ENCODE measurements at regions not wholly inside any gene's neighbourhood (a gene's known extent, or its start where the extent isn't known, plus 50 kb on each side); places are given as distances from the start of the nearest gene placed in this dataset.

GRCh38 chr3:67860429-67860828, 206.0 kb upstream of the SUCLG2 start:
- no peak for DNase-seq

GRCh38 chr3:67858492-67858891, 204.1 kb upstream of the SUCLG2 start:
- no peak for DNase-seq

DNA sequence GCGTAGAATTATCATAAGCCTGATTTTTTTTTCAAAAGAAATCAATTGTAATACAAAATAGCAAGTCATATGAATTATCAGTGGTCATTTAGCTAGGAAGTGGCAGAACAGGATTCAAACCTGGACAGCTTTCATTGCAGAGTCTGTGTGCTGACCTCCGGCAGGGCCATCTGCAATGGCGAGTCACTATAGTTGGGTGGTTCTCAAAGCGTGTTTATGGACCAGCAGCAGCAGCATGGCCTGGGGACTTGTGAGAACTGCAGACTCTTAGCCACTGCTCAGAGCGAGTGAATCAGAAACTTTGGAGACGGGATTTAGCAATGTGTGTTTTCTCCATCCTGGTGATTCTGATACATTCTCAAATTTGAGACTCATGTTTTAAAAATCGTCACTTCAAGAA, 202.3 kb upstream of the SUCLG2 start:
- no peak for DNase-seq

DNA sequence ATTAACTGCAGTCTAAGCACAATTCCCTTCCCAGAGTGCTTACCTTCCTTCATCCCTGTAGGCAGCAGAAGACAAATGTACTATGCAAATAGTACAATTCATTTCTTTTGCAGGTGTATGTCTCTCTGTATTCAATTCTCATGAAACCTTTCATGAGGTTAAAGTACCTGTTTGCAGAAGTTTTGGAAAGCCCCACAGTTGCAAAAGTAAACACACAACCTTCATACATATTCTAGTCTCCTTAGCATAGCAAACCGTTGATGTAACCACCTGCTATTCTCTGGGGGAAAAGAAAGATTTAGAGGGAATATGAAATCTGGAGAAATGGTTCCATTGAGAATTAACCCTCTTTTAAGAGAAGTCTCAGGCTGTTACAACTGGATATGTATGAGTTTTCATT, 200.3 kb upstream of the SUCLG2 start:
- DNase-seq, result no peak

DNA sequence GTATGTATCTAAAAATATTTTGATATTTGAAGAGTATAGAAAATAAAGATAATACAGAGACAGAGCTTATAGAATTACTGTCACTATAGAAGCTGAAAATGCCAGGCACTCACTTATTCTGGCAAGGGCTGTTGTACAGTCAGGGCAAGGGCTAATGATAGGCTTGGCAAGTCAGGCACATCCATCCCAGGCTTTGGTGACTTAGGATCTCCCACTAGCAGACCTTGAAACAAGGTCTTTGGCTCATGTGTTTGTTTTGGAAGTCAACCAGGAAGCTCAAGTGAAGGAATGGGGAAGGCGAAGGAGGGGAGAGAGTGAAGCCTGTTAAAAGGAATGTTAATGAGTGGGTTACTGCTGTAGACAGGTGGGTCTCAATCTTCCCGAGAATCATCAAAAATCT, 199.1 kb upstream of the SUCLG2 start:
- no peak for DNase-seq

DNA sequence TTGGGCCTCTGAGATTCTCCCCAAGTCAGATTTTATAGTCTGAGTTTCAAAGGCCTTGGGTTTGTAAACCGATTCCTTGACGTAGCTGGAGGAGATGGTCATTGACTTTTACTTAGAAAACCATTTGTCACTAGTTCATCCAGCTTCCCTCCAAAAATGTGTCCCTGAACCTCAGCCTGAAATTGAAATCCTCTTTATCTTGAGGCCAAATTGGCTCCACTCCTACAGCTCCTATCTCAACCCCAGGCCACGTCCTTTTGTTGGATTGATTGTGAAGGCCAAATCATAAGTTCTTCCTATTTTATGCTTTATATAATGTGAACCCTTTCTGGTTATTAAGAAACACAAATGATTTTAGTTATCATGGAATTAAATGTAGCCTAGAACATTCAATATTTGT, 193.9 kb upstream of the SUCLG2 start:
- DNase-seq, result no peak

DNA sequence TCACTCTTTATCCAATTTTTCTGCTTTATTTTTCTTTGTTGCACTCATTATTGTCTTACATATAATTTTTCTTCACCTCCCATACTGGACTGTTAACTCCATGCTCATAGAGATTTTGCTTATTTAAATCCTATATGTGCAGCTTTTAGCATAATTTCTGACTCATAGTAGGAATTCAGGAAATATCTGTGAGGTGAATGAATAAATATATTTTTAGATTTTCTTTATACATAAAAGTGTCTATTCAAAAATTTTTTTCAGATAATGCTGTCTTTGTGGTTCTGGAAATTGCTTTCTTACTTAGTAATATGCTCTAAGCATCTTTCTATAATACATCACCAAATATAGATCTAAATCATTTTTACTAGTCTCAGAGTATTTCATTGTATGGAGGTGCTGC, 191.8 kb upstream of the SUCLG2 start:
- DNase-seq, result no peak

DNA sequence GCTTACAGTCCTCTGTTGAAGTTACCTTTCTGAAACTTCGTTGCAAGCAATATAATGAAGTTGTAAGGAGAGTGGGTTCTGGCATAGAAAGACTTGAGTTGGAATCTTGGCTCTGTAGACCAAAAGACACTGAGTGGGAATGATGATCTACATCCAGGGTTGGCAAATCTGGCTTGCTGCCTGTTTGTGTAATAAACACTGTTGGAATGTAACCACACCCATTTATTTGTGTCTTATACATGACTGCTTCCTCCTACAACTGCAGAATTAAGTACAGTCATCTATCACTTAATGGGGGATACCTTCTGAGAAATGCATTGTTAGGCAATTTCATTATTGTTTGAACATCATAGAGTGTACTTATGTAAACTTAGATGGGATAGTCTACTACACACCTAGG, 178.4 kb upstream of the SUCLG2 start:
- DNase-seq, result no peak

DNA sequence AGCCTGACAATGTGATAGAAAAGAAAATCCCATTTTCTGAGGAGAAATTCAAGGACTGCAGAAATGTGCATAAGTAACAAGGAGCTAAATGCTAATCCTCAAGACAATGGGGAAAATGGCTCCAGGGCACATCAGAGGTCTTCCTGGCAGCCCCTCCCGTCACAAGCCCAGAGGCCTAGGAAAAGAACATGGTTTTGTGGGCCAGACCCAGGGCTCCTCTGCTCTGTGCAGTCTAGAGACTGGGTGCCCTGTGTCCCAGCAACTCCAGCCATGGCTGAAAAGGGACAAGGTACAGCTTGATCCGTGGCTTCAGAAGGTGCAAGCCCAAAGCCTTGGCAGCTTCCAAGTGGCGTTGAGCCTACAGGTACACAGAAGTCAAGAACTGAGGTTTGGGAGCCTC, 176.8 kb upstream of the SUCLG2 start:
- DNase-seq, result no peak

DNA sequence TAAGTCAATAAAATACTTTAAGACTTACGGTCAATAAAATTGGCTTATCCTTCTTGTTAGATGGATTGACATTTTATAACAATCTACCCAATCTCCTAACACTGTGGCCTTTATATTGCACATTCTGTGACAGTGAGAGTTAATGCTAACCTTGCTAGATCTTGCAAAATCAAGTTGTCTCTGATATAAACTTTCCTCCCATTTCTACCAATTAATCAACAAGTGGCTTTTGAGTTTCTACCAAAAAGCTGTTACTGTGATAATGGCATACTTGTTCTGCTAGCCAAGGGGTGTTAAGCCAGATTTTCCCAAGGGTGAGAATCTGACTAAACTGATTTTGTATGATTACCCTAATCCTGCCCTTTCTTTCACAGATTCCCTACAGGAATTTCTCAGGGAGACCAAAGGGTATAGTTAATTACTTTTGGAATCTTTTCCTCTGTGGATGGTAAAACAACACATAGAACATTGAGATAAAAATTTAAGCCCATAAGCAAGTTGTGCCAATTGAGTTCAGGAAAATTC, 174.1 kb upstream of the SUCLG2 start:
- no peak for DNase-seq

- no peak for DNase-seq
Measured at GRCh38 chr3:67821135-67821534, 166.7 kb upstream of the SUCLG2 start.

DNA sequence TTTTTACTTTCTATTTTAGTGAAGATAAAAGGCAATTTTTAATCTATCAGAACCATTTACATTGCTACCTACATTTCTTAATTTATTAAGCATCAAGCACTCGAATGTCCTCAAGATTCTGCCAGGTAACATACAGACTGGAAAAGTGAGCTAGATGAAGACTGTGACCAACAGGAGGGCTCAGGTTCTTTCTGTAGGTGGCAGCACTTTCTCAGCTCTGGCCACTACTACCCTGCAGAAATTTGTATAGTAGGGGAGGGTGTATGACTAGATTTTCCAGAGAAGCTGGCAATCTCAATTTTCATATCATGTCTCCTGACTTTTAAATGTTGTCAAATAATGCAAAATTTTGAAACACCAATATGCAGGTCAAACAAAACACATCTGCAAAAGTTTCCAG, 165.0 kb upstream of the SUCLG2 start:
- no peak for DNase-seq

- no peak for DNase-seq
Measured at GRCh38 chr3:67809370-67809935, 155.0 kb upstream of the SUCLG2 start.

GRCh38 chr3:67808906-67809305, 154.5 kb upstream of the SUCLG2 start:
- no peak for DNase-seq

GRCh38 chr3:67804578-67804977, 150.2 kb upstream of the SUCLG2 start:
- DNase-seq, result no peak

DNA sequence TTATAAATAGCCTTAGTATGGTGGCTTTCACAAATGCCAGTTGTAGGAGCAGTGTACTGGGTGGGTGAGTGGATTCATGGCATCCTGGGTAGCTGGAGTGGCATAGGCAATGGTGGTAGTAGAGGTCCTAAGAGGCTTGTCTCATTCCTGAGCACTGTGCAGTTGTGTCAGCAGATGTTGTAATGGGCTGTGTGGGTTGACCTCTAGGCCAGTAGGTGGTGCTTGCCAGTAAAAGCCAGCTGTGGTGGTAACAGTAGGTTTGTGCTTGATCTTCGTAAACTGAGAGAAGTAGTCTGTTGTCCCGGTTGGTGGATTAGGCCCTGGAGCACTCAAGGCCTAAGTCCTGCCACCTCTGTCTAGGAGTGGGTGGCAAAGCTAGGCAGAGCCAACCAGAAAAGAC, 149.7 kb upstream of the SUCLG2 start:
- DNase-seq, result no peak

- DNase-seq, result no peak
Measured at GRCh38 chr3:67798412-67798811, 144.0 kb upstream of the SUCLG2 start.

- no peak for DNase-seq
Measured at GRCh38 chr3:67791620-67792019, 137.2 kb upstream of the SUCLG2 start.

DNA sequence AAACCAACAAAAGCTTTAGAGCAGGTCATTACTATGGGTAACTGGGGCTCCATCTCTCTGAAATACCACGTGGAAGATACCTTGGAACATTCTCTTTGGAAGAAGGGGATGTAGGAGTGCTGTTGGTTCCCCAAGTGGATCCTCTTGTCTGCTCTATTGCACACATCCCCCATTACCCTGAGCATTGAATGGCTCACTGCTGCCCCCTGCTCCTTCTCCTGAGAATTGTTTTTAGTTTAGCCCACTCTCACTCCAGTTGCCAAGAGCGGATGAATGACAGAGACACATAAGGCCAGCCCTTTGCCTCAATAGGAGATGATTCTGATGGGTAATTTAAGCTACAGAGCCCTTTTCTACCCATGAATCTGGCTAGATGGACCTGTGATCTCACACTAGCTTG, 135.6 kb upstream of the SUCLG2 start:
- peak; percentile 5 for DNase-seq

GRCh38 chr3:67788396-67788795, 134.0 kb upstream of the SUCLG2 start:
- no peak for DNase-seq

- no peak for DNase-seq
Measured at GRCh38 chr3:67783281-67784250, 129.2 kb upstream of the SUCLG2 start.

DNA sequence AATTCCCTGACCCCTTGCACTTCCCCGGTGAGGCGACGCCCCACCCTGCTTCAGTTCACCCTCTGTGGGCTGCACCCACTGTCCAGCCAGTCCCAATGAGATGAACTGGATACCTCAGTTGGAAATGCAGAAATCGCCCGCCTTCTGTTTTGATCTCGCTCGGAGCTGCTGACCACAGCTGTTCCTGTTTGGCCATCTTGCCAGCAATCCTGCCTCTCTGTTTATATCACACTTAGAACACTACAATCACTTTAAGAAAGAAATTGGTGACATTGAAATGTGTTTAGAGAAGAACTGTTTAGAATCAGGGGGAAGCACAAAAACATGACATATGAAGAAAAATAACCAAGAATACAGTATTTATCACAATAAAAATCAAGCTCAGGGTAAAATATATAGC, 127.5 kb upstream of the SUCLG2 start:
- no peak for DNase-seq

- DNase-seq, result no peak
Measured at GRCh38 chr3:67781218-67781617, 126.8 kb upstream of the SUCLG2 start.

DNA sequence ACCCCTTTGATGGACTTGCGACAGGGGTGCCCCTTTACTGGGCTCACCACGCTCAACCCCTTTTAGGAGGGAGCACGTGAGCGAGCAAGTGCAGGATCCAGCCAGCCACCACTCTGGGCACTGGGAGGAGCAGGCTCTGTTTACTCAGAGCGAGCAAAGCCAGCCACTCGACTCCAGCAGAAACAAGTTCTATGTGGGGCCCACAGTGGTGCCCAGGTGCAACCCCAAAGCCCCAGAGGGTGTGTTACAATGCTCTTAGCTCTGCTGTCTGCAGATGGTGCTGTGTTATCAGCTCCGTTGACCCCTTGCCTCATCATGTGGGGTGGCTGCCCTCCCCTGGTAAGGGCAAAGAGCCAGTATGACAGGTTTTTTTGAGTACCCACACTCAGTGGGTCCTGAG, 120.3 kb upstream of the SUCLG2 start:
- DNase-seq, result no peak

Data from KG1 (cell line).